GM18870 (cell line): ENCODE measurements at regions not wholly inside any gene's neighbourhood (a gene's known extent, or its start where the extent isn't known, plus 50 kb on each side); places are given as distances from the start of the nearest gene placed in this dataset.

Experiments
- ATAC-seq: cut with Tn5 transposase; IDR thresholded peaks from one replicate; pipeline ENCODE4 v1.9.1; 2021; ENCODE audit warnings: moderate library complexity; ENCODE audit not compliant: unreplicated experiment

GRCh38 chr16:5374184-5374583 is 276.6 kb upstream of the EEF2KMT start:
- ATAC-seq = no peak

GRCh38 chr16:5367951-5368350 is 270.4 kb upstream of the EEF2KMT start:
- no peak for ATAC-seq

DNA sequence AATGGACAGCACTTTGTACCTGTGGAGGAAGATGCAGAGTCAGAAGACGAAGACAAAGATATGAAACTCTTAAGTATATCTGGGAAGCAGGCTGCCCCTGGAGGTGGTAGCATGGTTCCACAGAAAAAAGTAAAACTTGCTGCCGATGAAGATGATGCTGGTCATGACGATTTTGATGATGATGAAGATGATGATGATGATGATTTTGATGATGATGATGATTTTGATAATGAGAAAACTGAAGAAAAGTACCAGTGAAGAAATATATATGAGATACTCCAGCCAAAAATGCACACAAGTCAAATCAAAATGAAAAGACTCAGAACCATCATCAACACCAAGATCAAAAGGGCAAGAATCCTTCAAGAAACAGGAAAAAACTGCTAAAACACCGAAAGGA is 268.5 kb upstream of the EEF2KMT start:
- no peak for ATAC-seq

- no peak for ATAC-seq
These were observed 266.6 kb upstream of the EEF2KMT start for GRCh38 chr16:5364186-5364585.

GRCh38 chr16:5361322-5361721 is 263.7 kb upstream of the EEF2KMT start:
- ATAC-seq = no peak

GRCh38 chr16:5354645-5355044 is 257.1 kb upstream of the EEF2KMT start:
- ATAC-seq = no peak

- ATAC-seq = no peak
These were observed 252.3 kb upstream of the EEF2KMT start for GRCh38 chr16:5349670-5350517.

DNA sequence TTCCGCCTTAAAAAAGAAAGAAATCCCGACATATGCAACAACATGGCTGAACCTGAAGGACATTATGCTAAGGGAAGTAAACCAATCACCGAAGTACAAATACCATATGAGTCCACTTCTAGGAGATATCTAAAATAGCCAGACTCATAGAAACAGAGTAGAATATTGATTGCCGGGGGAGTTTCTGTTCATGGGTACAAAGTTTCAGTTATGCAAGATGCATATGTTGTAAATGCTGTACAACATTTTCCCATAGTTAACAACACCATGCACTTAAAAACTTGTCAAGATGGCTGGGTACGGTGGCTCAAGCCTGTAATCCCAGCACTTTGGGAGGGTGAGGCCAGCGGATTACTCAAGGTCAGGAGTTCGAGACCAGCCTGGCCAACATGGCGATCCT is 251.5 kb upstream of the EEF2KMT start:
- no peak for ATAC-seq

- ATAC-seq = no peak
These were observed 250.0 kb upstream of the EEF2KMT start for GRCh38 chr16:5347561-5347960.

DNA sequence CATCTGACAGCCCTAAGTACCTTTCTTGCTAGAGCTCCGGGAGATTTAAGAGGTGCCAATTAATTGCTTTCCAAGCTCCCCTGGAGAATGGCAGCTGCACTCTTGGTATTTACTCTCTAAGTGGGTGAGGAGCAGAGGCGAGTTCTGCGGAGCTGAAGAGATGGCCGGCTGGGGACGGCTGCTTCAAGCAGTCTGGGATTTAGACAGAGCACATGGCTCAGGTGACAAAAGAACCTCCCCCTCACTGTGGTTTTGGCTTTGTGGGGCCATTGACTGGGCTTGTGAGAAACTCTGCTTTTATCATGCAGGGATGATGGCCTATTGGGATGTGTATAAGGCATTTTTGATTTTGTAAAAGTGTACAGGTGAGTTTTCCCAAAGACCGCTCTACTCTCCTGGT is 239.3 kb upstream of the EEF2KMT start:
- no peak for ATAC-seq

DNA sequence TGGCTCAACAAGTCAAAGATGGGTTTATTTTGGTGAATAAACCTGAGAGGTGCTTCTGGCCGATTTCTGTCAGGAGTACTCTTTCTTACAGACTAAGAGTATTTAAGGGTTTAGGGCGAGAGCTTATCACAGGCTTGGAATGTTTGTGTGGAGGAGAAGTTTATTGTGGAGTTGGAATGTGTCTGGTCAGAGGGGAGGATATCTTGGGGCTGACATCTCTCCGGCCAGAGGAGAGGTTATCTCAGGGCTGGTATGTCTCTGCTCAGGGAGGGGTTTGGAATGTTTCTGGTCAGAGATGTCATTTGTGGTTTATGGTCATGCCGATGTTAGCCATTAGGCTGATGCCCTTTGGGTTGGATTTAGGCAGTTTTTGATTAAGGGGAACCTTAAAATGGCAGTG is 236.4 kb upstream of the EEF2KMT start:
- ATAC-seq = no peak

- ATAC-seq = no peak
These were observed 235.5 kb upstream of the EEF2KMT start for GRCh38 chr16:5333126-5333525.

- ATAC-seq = no peak
These were observed 232.5 kb upstream of the EEF2KMT start for GRCh38 chr16:5330058-5330457.

DNA sequence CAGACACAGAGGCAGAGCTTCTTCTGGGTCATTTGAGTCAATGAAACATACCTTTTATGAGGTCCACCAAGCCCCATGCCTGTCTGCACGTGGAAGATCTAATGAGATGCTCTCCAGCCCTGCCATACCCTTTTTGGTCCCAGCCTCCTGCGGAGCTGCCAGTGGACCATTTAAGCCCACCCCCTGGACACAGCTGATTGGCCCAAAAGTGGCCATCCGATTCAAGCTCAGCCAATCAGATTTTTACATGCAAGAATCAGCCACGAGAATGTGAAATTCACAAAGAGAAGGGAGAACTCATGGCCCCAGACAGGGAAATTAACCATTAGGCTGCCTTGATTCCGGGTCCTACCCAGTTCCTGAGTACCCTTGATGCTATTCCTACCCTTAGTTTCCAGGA is 231.0 kb upstream of the EEF2KMT start:
- no peak for ATAC-seq

- ATAC-seq = no peak
These were observed 228.8 kb upstream of the EEF2KMT start for GRCh38 chr16:5326395-5326794.

GRCh38 chr16:5325932-5326331 is 228.3 kb upstream of the EEF2KMT start:
- ATAC-seq = no peak

DNA sequence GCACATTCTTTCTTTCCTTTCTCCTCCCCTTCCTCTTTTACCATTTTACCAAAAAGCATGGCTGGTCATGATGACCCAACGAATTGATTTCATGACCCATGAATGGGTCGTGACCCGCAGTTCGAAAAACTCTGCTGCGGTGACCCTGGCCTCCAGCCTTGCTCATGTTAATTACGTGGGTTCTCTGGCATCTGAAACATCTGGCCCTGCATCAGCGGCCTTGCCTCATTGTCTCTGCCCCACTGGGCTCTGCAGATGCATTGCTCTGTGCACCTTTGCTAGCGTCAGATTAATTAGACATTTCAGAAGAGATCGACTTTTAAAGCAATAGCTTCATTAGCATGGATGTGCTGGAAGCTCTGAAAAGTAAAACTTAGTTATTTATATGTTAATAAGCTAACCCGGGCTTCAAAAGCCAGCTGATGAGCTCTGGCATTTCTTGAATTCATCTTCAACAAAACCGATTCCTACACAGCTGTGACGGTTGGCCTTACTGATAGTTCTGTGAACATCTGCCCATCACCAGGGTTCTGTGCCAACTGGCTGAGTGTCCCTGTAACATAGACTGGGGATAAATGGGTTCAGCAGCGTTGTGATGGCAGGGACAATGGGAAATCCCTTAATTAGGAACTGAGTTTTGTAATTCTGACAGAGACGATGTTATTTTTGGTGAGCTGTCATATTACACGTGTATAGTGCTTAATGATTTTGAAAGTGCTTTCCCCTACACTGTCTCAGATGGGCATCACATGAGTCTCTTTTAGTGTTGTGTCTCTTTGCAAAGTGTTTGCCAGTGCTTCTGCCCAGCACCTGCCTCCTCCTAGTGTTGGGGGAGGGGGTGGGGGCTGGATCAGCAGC is 225.9 kb upstream of the EEF2KMT start:
- no peak for ATAC-seq

- ATAC-seq = no peak
These were observed 224.3 kb upstream of the EEF2KMT start for GRCh38 chr16:5321930-5322329.

GRCh38 chr16:5319799-5320198 is 222.2 kb upstream of the EEF2KMT start:
- no peak for ATAC-seq

DNA sequence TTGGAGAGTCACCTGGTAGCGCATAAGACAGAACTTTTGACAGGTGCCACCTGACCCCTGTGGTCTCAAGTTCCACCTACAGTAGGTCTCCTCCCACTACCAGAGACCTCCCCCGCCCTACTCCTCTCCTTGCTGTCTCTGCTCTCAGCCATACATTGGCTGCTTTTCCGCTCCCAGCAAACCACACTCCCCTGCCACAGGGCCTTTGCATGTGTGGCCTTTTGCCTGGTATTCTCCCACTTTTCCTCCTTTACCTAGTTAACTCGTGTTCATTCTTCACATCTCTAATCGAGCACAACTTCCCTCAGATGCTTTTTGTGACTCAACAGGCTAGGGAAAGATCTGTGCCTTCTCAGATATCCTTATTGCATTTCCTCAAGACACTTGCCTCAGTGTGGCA is 218.3 kb upstream of the EEF2KMT start:
- ATAC-seq = no peak

- ATAC-seq = no peak
These were observed 216.8 kb upstream of the EEF2KMT start for GRCh38 chr16:5314377-5314776.

DNA sequence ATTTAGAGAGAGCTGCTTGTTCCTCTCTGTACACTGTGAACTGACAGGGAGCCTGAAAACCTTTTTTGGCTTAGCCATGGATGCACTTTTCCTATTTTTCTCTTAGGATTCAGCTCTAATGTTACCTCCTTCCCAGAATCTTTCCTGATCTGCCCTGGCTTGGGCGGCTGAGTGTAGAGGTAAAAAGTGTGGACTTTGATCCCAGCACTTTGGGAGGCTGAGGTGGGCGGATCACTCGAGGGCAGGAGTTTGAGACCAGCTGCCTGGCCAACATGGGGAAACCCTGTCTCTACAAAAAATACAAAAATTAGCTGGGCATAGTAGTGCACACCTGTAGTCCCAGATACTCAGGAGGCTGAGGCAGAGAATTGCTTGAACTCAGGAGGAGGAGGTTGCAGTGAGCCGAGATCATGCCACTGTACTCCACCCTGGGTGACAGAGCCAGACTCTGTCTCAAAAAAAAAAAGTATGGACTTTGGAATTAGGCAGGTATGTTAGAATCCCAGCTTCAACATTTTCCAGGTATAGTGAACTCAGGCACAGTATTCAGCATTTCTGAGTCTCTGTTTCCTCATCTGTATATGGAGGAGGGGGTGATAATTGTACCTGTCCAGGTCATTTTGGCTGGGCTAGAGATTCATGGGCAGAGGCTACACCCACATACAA is 212.5 kb upstream of the EEF2KMT start:
- ATAC-seq = no peak
